Uterus (tissue), 3 donors: ENCODE measurements at regions not wholly inside any gene's neighbourhood (a gene's known extent, or its start where the extent isn't known, plus 50 kb on each side); places are given as distances from the start of the nearest gene placed in this dataset.
"Not testable (repeated sequence)": the region's sequence is repeated elsewhere in the genome, so short reads cannot be mapped to it uniquely, and the experiment has no call there.

ENCODE experiments used
- DNase-seq, 2 donors: peaks; one replicate each; pipeline ENCODE4 v3.0.0-alpha.2; 2019 to 2020
- H3K27ac ChIP-seq, 2 donors: fragments of 200-600 bp; sonication (generic); 1 replicate in 1 of 2; 2 replicates in 1 of 2; pipeline ENCODE4 v1.5.1; 2016 to 2018
- H3K27me3 ChIP-seq, 2 donors: fragments of 200-600 bp; sonication (generic); one replicate each; pipeline ENCODE4 v1.5.1; 2018 to 2019; ENCODE audit warnings: control low read depth in 1 of 2
- H3K36me3 ChIP-seq, 2 donors: fragments of 200-600 bp; sonication (generic); one replicate each; pipeline ENCODE4 v1.5.1; 2019; ENCODE audit warnings: control low read depth in 1 of 2
- H3K4me1 ChIP-seq, 2 donors: fragments of 200-600 bp; sonication (generic); one replicate each; pipeline ENCODE4 v1.5.1; 2018 to 2019; ENCODE audit warnings: control low read depth in 1 of 2
- H3K4me3 ChIP-seq, 2 donors: fragments of 200-600 bp; sonication (generic); 1 replicate in 1 of 2; 2 replicates in 1 of 2; pipeline ENCODE4 v1.5.1; 2018 to 2019; ENCODE audit warnings: mild to moderate bottlenecking in 1 of 2
- H3K9me3 ChIP-seq, 2 donors: fragments of 200-600 bp; sonication (generic); one replicate each; pipeline ENCODE4 v1.5.1; 2019; ENCODE audit warnings: control low read depth in 1 of 2
- POLR2A ChIP-seq, 2 donors: fragments of 450-650 bp; IDR thresholded peaks; one replicate each; pipeline ENCODE4 v1.6.1; 2016; ENCODE audit warnings: antibody characterized with exemption in 2 of 2, mild to moderate bottlenecking in 1 of 2, moderate library complexity in 1 of 2
- intact Hi-C: fragments of 100-400 bp; cut with DNase I; formaldehyde crosslinking; loops from one replicate; pipeline ENCODE4 v1.15.1; 2023; ENCODE audit warnings: low total_unique reads
- TF ChIP-seq, protein P1 (sequence below), 4 experiments: fragments of 200-600 bp in 2 of 4; fragments of 450-650 bp in 2 of 4; sonication (generic) in 2 of 4; IDR thresholded peaks; one replicate each; pipeline ENCODE4 v1.5.1; 2016 to 2019; ENCODE audit warnings: antibody characterized with exemption in 4 of 4, mild to moderate bottlenecking in 2 of 4, moderate library complexity in 1 of 4
- donor health status: DM: yes; HTN: yes; CAD: no.

DNA sequence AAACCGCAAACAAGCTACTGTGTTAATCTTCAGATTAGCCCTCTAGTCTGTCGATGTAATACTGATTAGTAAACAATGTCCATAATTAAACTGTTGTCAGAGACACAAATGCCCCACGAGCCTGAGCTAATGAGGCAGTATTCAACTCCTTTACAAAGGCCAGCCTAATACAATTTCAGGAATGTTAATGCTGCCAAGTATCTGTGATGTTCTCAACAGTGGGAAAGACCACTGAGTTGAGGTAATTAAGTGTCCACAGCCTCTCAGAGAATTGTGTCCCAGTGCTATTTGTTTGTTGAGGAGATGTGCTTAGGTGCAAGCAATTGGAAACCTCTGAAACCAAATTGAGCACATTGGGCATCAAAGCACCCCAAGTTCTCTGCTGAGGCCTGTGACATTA is 139.4 kb upstream of the CDKN3 start:
- no peaks in the 10 kb centered on the region for H3K4me1 ChIP-seq

DNA sequence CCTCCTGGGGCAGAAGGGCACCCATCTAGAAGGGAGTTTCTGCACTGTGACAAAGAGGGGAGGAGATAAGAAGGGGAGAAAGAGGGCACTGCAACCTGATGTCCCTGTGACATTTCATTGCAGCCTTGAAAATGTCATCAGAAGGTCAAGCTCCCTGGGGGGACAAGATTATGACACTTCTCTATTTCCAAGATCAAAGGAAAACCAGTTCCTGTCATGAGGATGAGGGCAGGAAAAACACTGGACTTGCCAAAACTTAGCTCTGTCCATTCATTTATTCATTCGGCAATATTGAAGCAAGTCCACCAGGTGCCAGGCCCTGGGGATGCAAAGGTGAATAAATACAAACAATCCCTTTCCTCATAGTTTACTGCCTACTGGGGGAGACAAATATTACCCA is 138.4 kb upstream of the CDKN3 start:
- intact Hi-C loops: no loop called here
- no peak for DNase-seq
- Histone ChIP-seq H3K36me3 (no peaks in the 10 kb centered on the region), H3K27ac (no peak overlapping the region), H3K4me3 (no peak overlapping the region), H3K27me3 (no peaks in the 10 kb centered on the region), H3K9me3 (no peaks in the 10 kb centered on the region), H3K4me1 (no peaks in the 10 kb centered on the region)
- TF ChIP-seq, protein P1, sequence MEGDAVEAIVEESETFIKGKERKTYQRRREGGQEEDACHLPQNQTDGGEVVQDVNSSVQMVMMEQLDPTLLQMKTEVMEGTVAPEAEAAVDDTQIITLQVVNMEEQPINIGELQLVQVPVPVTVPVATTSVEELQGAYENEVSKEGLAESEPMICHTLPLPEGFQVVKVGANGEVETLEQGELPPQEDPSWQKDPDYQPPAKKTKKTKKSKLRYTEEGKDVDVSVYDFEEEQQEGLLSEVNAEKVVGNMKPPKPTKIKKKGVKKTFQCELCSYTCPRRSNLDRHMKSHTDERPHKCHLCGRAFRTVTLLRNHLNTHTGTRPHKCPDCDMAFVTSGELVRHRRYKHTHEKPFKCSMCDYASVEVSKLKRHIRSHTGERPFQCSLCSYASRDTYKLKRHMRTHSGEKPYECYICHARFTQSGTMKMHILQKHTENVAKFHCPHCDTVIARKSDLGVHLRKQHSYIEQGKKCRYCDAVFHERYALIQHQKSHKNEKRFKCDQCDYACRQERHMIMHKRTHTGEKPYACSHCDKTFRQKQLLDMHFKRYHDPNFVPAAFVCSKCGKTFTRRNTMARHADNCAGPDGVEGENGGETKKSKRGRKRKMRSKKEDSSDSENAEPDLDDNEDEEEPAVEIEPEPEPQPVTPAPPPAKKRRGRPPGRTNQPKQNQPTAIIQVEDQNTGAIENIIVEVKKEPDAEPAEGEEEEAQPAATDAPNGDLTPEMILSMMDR (IDR thresholded peaks at IDR 0.05): no peak
- no peak for TF ChIP-seq POLR2A (IDR thresholded peaks at IDR 0.05)

More for the DNA sequence above, 139.4 kb upstream of the CDKN3 start:
- no peak overlapping the region for H3K4me3 ChIP-seq
- no peaks in the 10 kb centered on the region for H3K27me3 ChIP-seq
- H3K27ac ChIP-seq: no peak overlapping the region
- H3K36me3 ChIP-seq: no peaks in the 10 kb centered on the region
- H3K9me3 ChIP-seq: no peaks in the 10 kb centered on the region
- no peak for DNase-seq
- intact Hi-C loops: no loop called here
- TF ChIP-seq, protein P1 (IDR thresholded peaks at IDR 0.05): no peak
- TF ChIP-seq POLR2A (IDR thresholded peaks at IDR 0.05): no peak

DNA sequence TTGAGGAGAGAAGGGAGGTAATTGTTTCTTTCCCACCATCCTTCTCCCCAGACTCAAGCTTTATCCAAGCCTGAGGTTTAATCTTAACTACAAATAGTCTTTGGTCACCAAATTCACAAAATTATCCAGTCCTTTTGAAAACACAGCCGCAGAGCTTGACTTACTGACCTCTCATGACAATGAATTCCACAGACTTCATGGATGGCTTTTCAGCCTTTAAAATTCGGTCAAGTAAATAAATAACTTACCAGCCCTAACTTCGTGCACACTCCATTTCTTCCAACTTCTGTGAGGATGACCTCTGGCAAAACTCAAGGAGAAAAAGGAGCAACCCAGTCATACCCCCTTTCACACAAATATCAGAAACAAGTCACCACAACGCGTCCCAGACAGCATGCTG is 137.0 kb upstream of the CDKN3 start:
- Histone ChIP-seq H3K27me3 (no peaks in the 10 kb centered on the region), H3K9me3 (no peaks in the 10 kb centered on the region), H3K4me1 (no peaks in the 10 kb centered on the region), H3K27ac (no peak overlapping the region), H3K4me3 (no peak overlapping the region), H3K36me3 (no peaks in the 10 kb centered on the region)
- no peak for TF ChIP-seq POLR2A (IDR thresholded peaks at IDR 0.05)
- TF ChIP-seq, protein P1 (IDR thresholded peaks at IDR 0.05): no peak
- DNase-seq: no peak
- intact Hi-C loops: no loop called here

DNA sequence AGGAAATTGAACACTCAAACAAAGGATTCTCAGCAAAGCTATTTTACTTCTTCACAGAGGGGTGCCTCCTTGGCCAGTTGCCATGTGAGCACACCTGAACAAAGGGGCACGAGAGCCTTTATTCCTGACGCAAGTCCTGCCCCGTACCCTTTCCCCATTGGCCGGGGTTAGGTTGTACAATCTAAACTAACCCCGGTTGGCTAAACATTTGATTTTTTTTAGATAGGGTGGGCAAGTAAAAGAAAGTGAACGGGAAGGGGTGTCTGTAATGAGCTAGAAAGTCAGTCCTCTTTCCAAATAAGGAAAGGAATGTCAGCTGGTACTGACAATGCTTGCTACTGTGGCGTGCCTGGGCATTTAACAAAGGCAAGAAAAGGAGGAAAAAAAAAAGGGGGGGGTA is 135.5 kb upstream of the CDKN3 start:
- Histone ChIP-seq H3K9me3 (no peaks in the 10 kb centered on the region), H3K4me3 (no peak overlapping the region), H3K27me3 (no peaks in the 10 kb centered on the region), H3K4me1 (no peaks in the 10 kb centered on the region), H3K36me3 (no peaks in the 10 kb centered on the region), H3K27ac (no peak overlapping the region)
- no peak for TF ChIP-seq POLR2A (IDR thresholded peaks at IDR 0.05)
- TF ChIP-seq, protein P1 (IDR thresholded peaks at IDR 0.05): no peak
- intact Hi-C loops: no loop called here
- no peak for DNase-seq

DNA sequence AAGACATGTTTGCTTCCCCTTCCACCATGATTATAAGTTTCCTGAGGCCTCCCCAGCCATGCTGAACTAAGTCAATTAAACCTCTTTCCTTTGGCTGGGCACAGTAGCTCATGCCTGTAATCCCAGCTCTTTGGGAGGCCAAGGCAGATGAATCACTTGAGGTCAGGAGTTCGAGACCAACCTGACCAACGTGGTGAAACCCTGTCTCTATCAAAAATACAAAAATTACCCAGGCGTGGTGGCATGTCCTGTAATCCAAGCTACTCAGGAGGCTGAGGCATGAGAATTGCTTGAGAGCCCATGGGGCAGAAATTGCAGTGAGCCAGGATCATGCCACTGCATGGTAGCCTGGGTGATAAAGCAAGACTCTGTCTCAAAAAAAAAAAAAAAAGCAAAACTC is 130.2 kb upstream of the CDKN3 start:
- H3K27me3 ChIP-seq, H3K27ac ChIP-seq, intact Hi-C loops, H3K9me3 ChIP-seq, DNase-seq, H3K4me1 ChIP-seq, H3K36me3 ChIP-seq, H3K4me3 ChIP-seq: not testable (repeated sequence)

DNA sequence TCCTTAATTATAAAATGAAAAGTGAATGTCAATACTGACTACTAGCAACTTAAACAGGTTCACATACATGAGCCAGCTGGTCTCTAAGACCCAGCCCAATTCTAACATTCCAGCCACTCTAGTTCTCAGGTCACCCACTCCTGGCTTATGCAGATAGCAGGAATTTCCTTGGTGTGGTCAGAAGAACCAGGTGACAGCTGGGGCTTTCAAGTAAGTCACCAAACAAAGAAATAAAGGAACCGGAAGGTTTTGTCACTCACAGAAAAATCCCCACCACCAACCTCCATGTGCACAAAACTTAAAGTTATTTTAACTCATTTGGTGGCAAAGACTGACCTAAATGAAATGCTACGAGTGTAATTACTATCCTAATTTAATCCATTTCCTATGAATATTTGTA is 129.6 kb upstream of the CDKN3 start:
- no peaks in the 10 kb centered on the region for H3K9me3 ChIP-seq
- DNase-seq: no peak
- intact Hi-C loops: no loop called here
- TF ChIP-seq, protein P1 (IDR thresholded peaks at IDR 0.05): no peak
- no peak for TF ChIP-seq POLR2A (IDR thresholded peaks at IDR 0.05)
- no peaks in the 10 kb centered on the region for H3K27me3 ChIP-seq
- H3K4me1 ChIP-seq: no peaks in the 10 kb centered on the region
- H3K4me3 ChIP-seq: no peak overlapping the region
- H3K27ac ChIP-seq: no peak overlapping the region
- H3K36me3 ChIP-seq: no peaks in the 10 kb centered on the region
